IMR-90 (cell line): ENCODE measurements at regions not wholly inside any gene's neighbourhood (a gene's known extent, or its start where the extent isn't known, plus 50 kb on each side); places are given as distances from the start of the nearest gene placed in this dataset.

Experiments used
- ATAC-seq: fragments of 200-7000 bp; cut with Tn5 transposase; 2 replicates; pipeline ENCODE4 v1.9.1; 2020; ENCODE audit warnings: low read depth, mild to moderate bottlenecking, moderate library complexity
- BruUV-seq: library from RNA; stranded (reverse); fragments of 400-500 nt; replicated peaks from 2 replicates; lab custom pipeline; 2021; lab: Mats Ljungman, UMichigan
- CTCF ChIA-PET: fragments of 300-600 bp; formaldehyde crosslinking; extraction: SDS; loops from one replicate; lab custom pipeline; 2021; ENCODE audit warnings: antibody characterized with exemption; lab: Yijun Ruan, JAX
- POLR2A ChIA-PET: fragments of 300-600 bp; sonication (Branson Sonifier 250); formaldehyde crosslinking; loops from one replicate; lab custom pipeline; 2022; ENCODE audit warnings: antibody characterized with exemption; ENCODE audit not compliant: unreplicated experiment; lab: Charles Lee
- DNase-seq: peaks from one replicate; pipeline ENCODE4 v3.0.0; 2013
- H2AFZ ChIP-seq: replicated peaks from 2 replicates; pipeline ENCODE3; 2013; ENCODE audit warnings: low read length, mild to moderate bottlenecking; ENCODE audit not compliant: poor library complexity
- H2AK5ac ChIP-seq: 2 replicates; pipeline ENCODE4 v1.6.1; 2013; ENCODE audit warnings: low read depth, low read length, inconsistent platforms
- H2AK9ac ChIP-seq: replicated peaks from 2 replicates; pipeline ENCODE3; 2013; ENCODE audit warnings: mild to moderate bottlenecking, low read depth, low read length, moderate library complexity; ENCODE audit not compliant: poor library complexity
- H2BK120ac ChIP-seq: 2 replicates; pipeline ENCODE4 v1.6.1; 2013; ENCODE audit warnings: low read depth, low read length, inconsistent platforms
- H2BK15ac ChIP-seq: 3 replicates; pipeline ENCODE4 v1.6.1; 2013; ENCODE audit warnings: low read depth, low read length, inconsistent platforms
- H2BK20ac ChIP-seq: 2 replicates; pipeline ENCODE4 v1.6.1; 2013; ENCODE audit warnings: low read depth, mild to moderate bottlenecking, inconsistent platforms, low read length, moderate library complexity
- H2BK5ac ChIP-seq: 2 replicates; pipeline ENCODE4 v1.6.1; 2013; ENCODE audit warnings: mild to moderate bottlenecking, low read depth, low read length, inconsistent platforms; ENCODE audit not compliant: poor library complexity, severe bottlenecking
- H3K14ac ChIP-seq: replicated peaks from 2 replicates; pipeline ENCODE4 v1.6.1; 2013; ENCODE audit warnings: low read depth, low read length, inconsistent platforms
- H3K18ac ChIP-seq: 2 replicates; pipeline ENCODE4 v1.6.1; 2013; ENCODE audit warnings: low read depth, low read length, control low read depth
- H3K23ac ChIP-seq: 2 replicates; pipeline ENCODE4 v1.6.1; 2013; ENCODE audit warnings: low read depth, low read length, inconsistent platforms
- H3K27ac ChIP-seq: 2 replicates; pipeline ENCODE4 v1.5.1; 2013; ENCODE audit warnings: mild to moderate bottlenecking, control low read depth, low read length; ENCODE audit not compliant: insufficient read depth
- H3K27me3 ChIP-seq: 2 replicates; pipeline ENCODE4 v1.6.1; 2013; ENCODE audit warnings: low read length; ENCODE audit not compliant: control insufficient read depth, insufficient read depth
- H3K36me3 ChIP-seq: 2 replicates; pipeline ENCODE4 v1.6.1; 2013; ENCODE audit warnings: low read length, mixed read lengths; ENCODE audit not compliant: control insufficient read depth, insufficient read depth
- H3K4ac ChIP-seq: 2 replicates; pipeline ENCODE4 v1.6.1; 2013; ENCODE audit warnings: low read depth, low read length, inconsistent platforms
- H3K4me1 ChIP-seq: 2 replicates; pipeline ENCODE4 v1.6.1; 2013; ENCODE audit warnings: low read length, mixed read lengths; ENCODE audit not compliant: control insufficient read depth, insufficient read depth
- H3K4me2 ChIP-seq: 2 replicates; pipeline ENCODE4 v1.6.1; 2013; ENCODE audit warnings: low read depth, mild to moderate bottlenecking, control low read depth, low read length, moderate library complexity
- H3K4me3 ChIP-seq: 2 replicates; pipeline ENCODE4 v1.5.1; 2013; ENCODE audit warnings: low read depth, mild to moderate bottlenecking, control low read depth, low read length, moderate library complexity; ENCODE audit not compliant: insufficient read depth
- H3K56ac ChIP-seq: 2 replicates; pipeline ENCODE4 v1.6.1; 2013; ENCODE audit warnings: low read length, inconsistent platforms; ENCODE audit not compliant: insufficient read depth; ENCODE audit errors: extremely low read depth
- H3K79me1 ChIP-seq, 2 experiments: 2 replicates each; pipeline ENCODE4 v1.6.1; 2013; ENCODE audit warnings: low read length in 2 of 2, inconsistent platforms in 1 of 2, low read depth in 1 of 2
- H3K9ac ChIP-seq: 2 replicates; pipeline ENCODE4 v1.6.1; 2013; ENCODE audit warnings: low read depth, low read length, control low read depth
- H3K9me1 ChIP-seq: 2 replicates; pipeline ENCODE4 v1.6.1; 2013; ENCODE audit warnings: low read length, inconsistent platforms; ENCODE audit not compliant: insufficient read depth
- H3K9me3 ChIP-seq: 2 replicates; pipeline ENCODE4 v1.6.1; 2013; ENCODE audit warnings: low read length; ENCODE audit not compliant: control insufficient read depth, insufficient read depth
- H4K20me1 ChIP-seq: 2 replicates; pipeline ENCODE4 v1.6.1; 2013; ENCODE audit warnings: low read length, inconsistent platforms; ENCODE audit not compliant: insufficient read depth
- H4K5ac ChIP-seq: 2 replicates; pipeline ENCODE4 v1.6.1; 2013; ENCODE audit warnings: mild to moderate bottlenecking, low read depth, low read length, control low read depth
- H4K8ac ChIP-seq, 2 experiments: 2 replicates each; pipeline ENCODE4 v1.6.1; 2013; ENCODE audit warnings: low read depth in 2 of 2, low read length in 2 of 2, control low read depth in 1 of 2, inconsistent platforms in 1 of 2
- H4K91ac ChIP-seq: 2 replicates; pipeline ENCODE4 v1.6.1; 2013; ENCODE audit warnings: low read depth, low read length, inconsistent platforms; ENCODE audit not compliant: insufficient read depth
- CEBPB ChIP-seq: IDR thresholded peaks from 2 replicates; pipeline ENCODE4 v1.6.1; 2012; ENCODE audit warnings: low read depth, low read length, improper control_type of control experiment
- NFE2L2 ChIP-seq: fragments of 150-350 bp; IDR thresholded peaks from 2 replicates; pipeline ENCODE4 v1.6.1; 2016; ENCODE audit warnings: low read depth, mild to moderate bottlenecking, low read length
- WGBS, 2 experiments: methylation state at CpG; one replicate each; pipeline versions ENCODE4 v1.1.5 to v1.1.7; 2013; ENCODE audit warnings: missing lambda C conversion rate in 2 of 2; ENCODE audit not compliant: insufficient read length in 1 of 2; ENCODE audit errors: extremely low coverage in 2 of 2; 5-methylcytosine and 5-hydroxymethylcytosine counted together
- dilution Hi-C: fragments of 300-500 bp; cut with HindIII; formaldehyde crosslinking; loops from one replicate; pipeline ENCODE4 v1.14.3; 2018; ENCODE audit warnings: low sequenced_read_pairs; ENCODE audit not compliant: unreplicated experiment
- in situ Hi-C: fragments of 300-500 bp; cut with MboI; formaldehyde crosslinking; loops from 3 replicates; pipeline ENCODE4 v1.14.3; 2019; ENCODE audit warnings: low sequenced_read_pairs, inconsistent platforms, mixed read lengths
- intact Hi-C: fragments of 100-400 bp; cut with micrococcal nuclease; formaldehyde crosslinking; loops from 2 replicates; pipeline ENCODE4 v1.10.0; 2022
- TF ChIP-seq, protein P1 (sequence below): conservative IDR thresholded peaks from 2 replicates; pipeline ENCODE4 v1.5.1; 2012; ENCODE audit warnings: mild to moderate bottlenecking, low read depth, low read length, improper control_type of control experiment

DNA sequence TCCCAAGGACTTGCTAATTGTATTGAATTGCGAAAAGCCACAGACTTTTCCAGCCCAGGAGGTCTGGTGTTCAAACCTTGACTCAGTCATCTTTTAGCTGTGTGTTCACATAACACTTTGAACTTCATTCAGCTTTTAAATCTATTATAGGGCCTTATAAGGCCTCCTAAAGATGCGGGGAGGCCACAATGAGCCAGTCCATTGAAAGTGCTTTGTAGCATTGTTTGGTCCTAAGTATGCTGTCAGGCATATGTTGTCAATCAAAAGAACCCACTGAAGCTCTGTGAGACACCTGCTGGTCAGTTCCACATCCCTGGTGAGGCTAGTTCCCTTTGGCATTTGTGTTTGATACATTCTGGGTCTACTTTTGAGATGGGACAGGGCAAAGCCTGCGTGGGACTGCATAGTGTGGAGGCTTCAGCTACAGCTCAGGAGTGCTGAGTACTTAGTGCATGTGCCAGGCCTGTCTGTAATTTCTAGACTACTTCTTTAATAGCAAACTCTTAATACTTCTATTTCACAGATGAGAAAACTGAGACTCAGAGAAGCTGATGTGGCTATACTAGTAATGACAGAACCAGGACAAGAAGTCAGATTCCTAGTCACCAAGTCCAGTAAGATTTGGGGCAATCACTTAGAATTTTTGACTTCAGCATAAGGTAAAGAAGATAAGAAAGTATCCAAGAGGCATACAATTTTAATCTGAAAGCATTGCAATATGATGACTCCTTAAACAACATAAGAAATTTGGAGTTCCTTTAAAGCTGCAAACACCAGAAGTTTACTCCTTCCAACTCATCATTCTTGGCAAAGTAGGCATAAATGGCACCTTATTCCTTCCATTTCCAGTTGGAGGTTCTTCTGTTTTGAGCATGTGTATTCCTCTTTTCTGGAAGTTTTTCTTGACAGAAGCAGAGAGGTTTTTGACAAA, 213.0 kb downstream of the PDCD6IP start:
- BruUV-seq: no TSS peak
- no peaks in the 10 kb centered on the region for H4K20me1 ChIP-seq
- peak overlapping the region; percentile 96 for H3K14ac ChIP-seq
- peak overlapping the region; percentile 95 for H3K18ac ChIP-seq
- peak overlapping the region; percentile 97 for H3K23ac ChIP-seq
- H3K4me3 ChIP-seq: no peak overlapping the region
- H4K91ac ChIP-seq: peak overlapping the region; percentile 99
- no CpG with 5 or more reads among the region's 3 CpGs for WGBS, 2 experiments
- DNase-seq: peak; percentile 63
- H3K27ac ChIP-seq: peak overlapping the region; percentile 100
- H2BK20ac ChIP-seq: peak overlapping the region; percentile 99
- H2AFZ ChIP-seq: peak overlapping the region; percentile 46
- TF ChIP-seq CEBPB: 0 out of 2 replicates have a peak, but pooled peaks have one; percentile 36
- TF ChIP-seq, protein P1, sequence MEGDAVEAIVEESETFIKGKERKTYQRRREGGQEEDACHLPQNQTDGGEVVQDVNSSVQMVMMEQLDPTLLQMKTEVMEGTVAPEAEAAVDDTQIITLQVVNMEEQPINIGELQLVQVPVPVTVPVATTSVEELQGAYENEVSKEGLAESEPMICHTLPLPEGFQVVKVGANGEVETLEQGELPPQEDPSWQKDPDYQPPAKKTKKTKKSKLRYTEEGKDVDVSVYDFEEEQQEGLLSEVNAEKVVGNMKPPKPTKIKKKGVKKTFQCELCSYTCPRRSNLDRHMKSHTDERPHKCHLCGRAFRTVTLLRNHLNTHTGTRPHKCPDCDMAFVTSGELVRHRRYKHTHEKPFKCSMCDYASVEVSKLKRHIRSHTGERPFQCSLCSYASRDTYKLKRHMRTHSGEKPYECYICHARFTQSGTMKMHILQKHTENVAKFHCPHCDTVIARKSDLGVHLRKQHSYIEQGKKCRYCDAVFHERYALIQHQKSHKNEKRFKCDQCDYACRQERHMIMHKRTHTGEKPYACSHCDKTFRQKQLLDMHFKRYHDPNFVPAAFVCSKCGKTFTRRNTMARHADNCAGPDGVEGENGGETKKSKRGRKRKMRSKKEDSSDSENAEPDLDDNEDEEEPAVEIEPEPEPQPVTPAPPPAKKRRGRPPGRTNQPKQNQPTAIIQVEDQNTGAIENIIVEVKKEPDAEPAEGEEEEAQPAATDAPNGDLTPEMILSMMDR: 0 out of 2 replicates have a peak, but pooled peaks have one; percentile 8
- no peak for TF ChIP-seq NFE2L2
- peaks cover 0 to 3% of the 10 kb centered on the region in 2 experiments; a peak in 1 of 4 replicates for H3K79me1 ChIP-seq
- no peaks in the 10 kb centered on the region for H3K9me3 ChIP-seq
- peak overlapping the region; percentile 98 for H2AK5ac ChIP-seq
- peak overlapping the region; percentile 99 for H4K5ac ChIP-seq
- H2BK15ac ChIP-seq: peak overlapping the region; percentile 96
- peak overlapping the region; percentile 48 for H3K4me2 ChIP-seq
- intact Hi-C loops (loop anchor here (1.0 to 10.0 kb wide), 4 partner anchors 8 to 97 kb away; no protein-coding TSS in a partner anchor), dilution Hi-C loops (no loop called here), in situ Hi-C loops (no loop called here)
- ATAC-seq: peak; percentile 43
- peaks cover 26% of the 10 kb centered on the region for H3K9me1 ChIP-seq
- CTCF ChIA-PET: interaction anchor here (0.5 to 1.2 kb wide), 4 partner anchors 12 to 31 kb away, joined by 3 to 5 read pairs (median 3); no protein-coding TSS in a partner anchor
- peaks cover 30% of the 10 kb centered on the region for H3K4me1 ChIP-seq
- peak overlapping the region; percentile 91 to 97 for H4K8ac ChIP-seq
- peak overlapping the region; percentile 100 for H2BK120ac ChIP-seq
- peak overlapping the region; percentile 97 for H3K56ac ChIP-seq
- H3K4ac ChIP-seq: peak overlapping the region; percentile 99
- H3K27me3 ChIP-seq: no peaks in the 10 kb centered on the region
- peak overlapping the region; percentile 67; the same call in 1 of the 2 replicates for H3K9ac ChIP-seq
- peak overlapping the region; percentile 100 for H2BK5ac ChIP-seq
- H3K36me3 ChIP-seq: no peaks in the 10 kb centered on the region
- H2AK9ac ChIP-seq: peak overlapping the region; percentile 86
- POLR2A ChIA-PET: no interaction called here
